ENCODE measurements at regions not wholly inside any gene's neighbourhood (a gene's known extent, or its start where the extent isn't known, plus 50 kb on each side); places are given as distances from the start of the nearest gene placed in this dataset.

GRCh38 chr20:53738039-53738944 is 144.7 kb upstream of the ZNF217 start:
- TF ChIP-seq, protein P1, sequence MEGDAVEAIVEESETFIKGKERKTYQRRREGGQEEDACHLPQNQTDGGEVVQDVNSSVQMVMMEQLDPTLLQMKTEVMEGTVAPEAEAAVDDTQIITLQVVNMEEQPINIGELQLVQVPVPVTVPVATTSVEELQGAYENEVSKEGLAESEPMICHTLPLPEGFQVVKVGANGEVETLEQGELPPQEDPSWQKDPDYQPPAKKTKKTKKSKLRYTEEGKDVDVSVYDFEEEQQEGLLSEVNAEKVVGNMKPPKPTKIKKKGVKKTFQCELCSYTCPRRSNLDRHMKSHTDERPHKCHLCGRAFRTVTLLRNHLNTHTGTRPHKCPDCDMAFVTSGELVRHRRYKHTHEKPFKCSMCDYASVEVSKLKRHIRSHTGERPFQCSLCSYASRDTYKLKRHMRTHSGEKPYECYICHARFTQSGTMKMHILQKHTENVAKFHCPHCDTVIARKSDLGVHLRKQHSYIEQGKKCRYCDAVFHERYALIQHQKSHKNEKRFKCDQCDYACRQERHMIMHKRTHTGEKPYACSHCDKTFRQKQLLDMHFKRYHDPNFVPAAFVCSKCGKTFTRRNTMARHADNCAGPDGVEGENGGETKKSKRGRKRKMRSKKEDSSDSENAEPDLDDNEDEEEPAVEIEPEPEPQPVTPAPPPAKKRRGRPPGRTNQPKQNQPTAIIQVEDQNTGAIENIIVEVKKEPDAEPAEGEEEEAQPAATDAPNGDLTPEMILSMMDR (IDR thresholded peaks at IDR 0.05), result no peak
- TF ChIP-seq EP300 (IDR thresholded peaks at IDR 0.05) (no peak), POLR2AphosphoS5 (IDR thresholded peaks at IDR 0.05) (peak in 1 of 2 donors; percentile 8), POLR2A (IDR thresholded peaks at IDR 0.05; ENCODE audit: low read depth) (no peak)
